Astrocyte (in vitro differentiated cells and primary cell): ENCODE measurements at regions not wholly inside any gene's neighbourhood (a gene's known extent, or its start where the extent isn't known, plus 50 kb on each side); places are given as distances from the start of the nearest gene placed in this dataset.

ENCODE experiments used
- EZH2 ChIP-seq: IDR thresholded peaks from 2 replicates; pipeline ENCODE4 v1.6.1; 2012; ENCODE audit warnings: mild to moderate bottlenecking, low read length, inconsistent platforms; ENCODE audit not compliant: insufficient read depth
- TF ChIP-seq, protein P1 (sequence below): IDR thresholded peaks from 2 replicates; pipeline ENCODE4 v1.5.1; 2011; ENCODE audit warnings: low read depth, mild to moderate bottlenecking, inconsistent platforms, low read length, moderate library complexity; ENCODE audit not compliant: insufficient read depth

DNA sequence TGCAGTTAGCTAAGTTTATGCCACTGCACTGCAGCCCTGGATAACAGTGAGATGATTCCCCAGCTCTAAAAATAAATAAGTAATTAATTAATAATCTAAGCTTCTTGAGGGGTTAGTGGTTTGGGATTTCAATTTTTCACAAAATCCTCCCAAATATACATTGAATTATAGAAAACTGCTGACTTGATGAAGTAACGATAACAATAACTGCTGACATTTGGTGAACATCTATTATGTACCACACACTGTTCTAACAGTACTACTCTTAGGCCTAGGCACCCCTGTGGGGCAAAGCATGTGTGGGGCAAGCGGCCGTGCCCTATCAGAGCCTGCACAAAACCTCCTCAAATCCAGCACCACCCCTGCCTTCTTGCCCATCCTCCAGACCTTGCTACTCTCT is 245.8 kb upstream of the EPHA4 start:
- TF ChIP-seq, protein P1, sequence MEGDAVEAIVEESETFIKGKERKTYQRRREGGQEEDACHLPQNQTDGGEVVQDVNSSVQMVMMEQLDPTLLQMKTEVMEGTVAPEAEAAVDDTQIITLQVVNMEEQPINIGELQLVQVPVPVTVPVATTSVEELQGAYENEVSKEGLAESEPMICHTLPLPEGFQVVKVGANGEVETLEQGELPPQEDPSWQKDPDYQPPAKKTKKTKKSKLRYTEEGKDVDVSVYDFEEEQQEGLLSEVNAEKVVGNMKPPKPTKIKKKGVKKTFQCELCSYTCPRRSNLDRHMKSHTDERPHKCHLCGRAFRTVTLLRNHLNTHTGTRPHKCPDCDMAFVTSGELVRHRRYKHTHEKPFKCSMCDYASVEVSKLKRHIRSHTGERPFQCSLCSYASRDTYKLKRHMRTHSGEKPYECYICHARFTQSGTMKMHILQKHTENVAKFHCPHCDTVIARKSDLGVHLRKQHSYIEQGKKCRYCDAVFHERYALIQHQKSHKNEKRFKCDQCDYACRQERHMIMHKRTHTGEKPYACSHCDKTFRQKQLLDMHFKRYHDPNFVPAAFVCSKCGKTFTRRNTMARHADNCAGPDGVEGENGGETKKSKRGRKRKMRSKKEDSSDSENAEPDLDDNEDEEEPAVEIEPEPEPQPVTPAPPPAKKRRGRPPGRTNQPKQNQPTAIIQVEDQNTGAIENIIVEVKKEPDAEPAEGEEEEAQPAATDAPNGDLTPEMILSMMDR: no peak
- TF ChIP-seq EZH2: no peak
